HEK293T (cell line): ENCODE measurements at regions not wholly inside any gene's neighbourhood (a gene's known extent, or its start where the extent isn't known, plus 50 kb on each side); places are given as distances from the start of the nearest gene placed in this dataset.

Experiments used
- CTCF ChIA-PET: fragments of 350-600 bp; formaldehyde crosslinking; extraction: SDS; loops from one replicate; lab custom pipeline; 2021; ENCODE audit warnings: antibody characterized with exemption, inconsistent platforms; lab: Yijun Ruan, JAX
- POLR2A ChIA-PET: fragments of 350-600 bp; formaldehyde crosslinking; extraction: SDS; loops from one replicate; lab custom pipeline; 2020; ENCODE audit warnings: antibody characterized with exemption, inconsistent platforms; lab: Yijun Ruan, JAX
- DNase-seq: peaks from one replicate; pipeline ENCODE4 v3.0.0; 2012; ENCODE audit warnings: mixed read lengths; ENCODE audit errors: extremely low spot score
- ARNT ChIP-seq: fragments of 450-650 bp; IDR thresholded peaks from 2 replicates; pipeline ENCODE4 v1.6.1; 2017; ENCODE audit warnings: mild to moderate bottlenecking
- BHLHE40 ChIP-seq: fragments of 450-650 bp; IDR thresholded peaks from 2 replicates; pipeline ENCODE4 v1.6.1; 2016; ENCODE audit warnings: mild to moderate bottlenecking, moderate library complexity, borderline replicate concordance
- CTBP1 ChIP-seq: fragments of 450-650 bp; IDR thresholded peaks from 2 replicates; pipeline ENCODE4 v1.6.1; 2016; ENCODE audit warnings: borderline replicate concordance
- ELF4 ChIP-seq: fragments of 450-650 bp; IDR thresholded peaks from 2 replicates; pipeline ENCODE4 v1.6.1; 2017; ENCODE audit warnings: antibody characterized with exemption
- FOXA1 ChIP-seq: fragments of 450-650 bp; IDR thresholded peaks from 2 replicates; pipeline ENCODE4 v1.6.1; 2016; ENCODE audit warnings: mild to moderate bottlenecking
- FOXK2 ChIP-seq: fragments of 450-650 bp; IDR thresholded peaks from 2 replicates; pipeline ENCODE4 v1.6.1; 2016; ENCODE audit warnings: mild to moderate bottlenecking
- FOXM1 ChIP-seq: fragments of 450-650 bp; IDR thresholded peaks from 2 replicates; pipeline ENCODE4 v1.6.1; 2017; ENCODE audit warnings: mild to moderate bottlenecking, borderline replicate concordance
- HDGF ChIP-seq: fragments of 450-650 bp; IDR thresholded peaks from 2 replicates; pipeline ENCODE4 v1.6.1; 2017; ENCODE audit warnings: antibody characterized with exemption, borderline replicate concordance
- L3MBTL2 ChIP-seq: fragments of 450-650 bp; conservative IDR thresholded peaks from 2 replicates; pipeline ENCODE4 v1.6.1; 2016; ENCODE audit warnings: mild to moderate bottlenecking
- LEF1 ChIP-seq: fragments of 450-650 bp; IDR thresholded peaks from 2 replicates; pipeline ENCODE4 v1.6.1; 2017; ENCODE audit warnings: mild to moderate bottlenecking, borderline replicate concordance
- NFRKB ChIP-seq: fragments of 450-650 bp; IDR thresholded peaks from 2 replicates; pipeline ENCODE4 v1.6.1; 2016; ENCODE audit warnings: mild to moderate bottlenecking, moderate library complexity
- SP1 ChIP-seq: fragments of 450-650 bp; IDR thresholded peaks from 2 replicates; pipeline ENCODE4 v1.6.1; 2017
- SUZ12 ChIP-seq: fragments of 450-650 bp; IDR thresholded peaks from 2 replicates; pipeline ENCODE4 v1.6.1; 2016; ENCODE audit warnings: mild to moderate bottlenecking
- TARDBP ChIP-seq: fragments of 450-650 bp; IDR thresholded peaks from 2 replicates; pipeline ENCODE4 v1.6.1; 2016
- ZNF384 ChIP-seq: fragments of 450-650 bp; IDR thresholded peaks from 2 replicates; pipeline ENCODE4 v1.6.1; 2016
- TF ChIP-seq, protein P1 (sequence below): fragments of 450-650 bp; IDR thresholded peaks from 2 replicates; pipeline ENCODE4 v1.6.1; 2016

DNA sequence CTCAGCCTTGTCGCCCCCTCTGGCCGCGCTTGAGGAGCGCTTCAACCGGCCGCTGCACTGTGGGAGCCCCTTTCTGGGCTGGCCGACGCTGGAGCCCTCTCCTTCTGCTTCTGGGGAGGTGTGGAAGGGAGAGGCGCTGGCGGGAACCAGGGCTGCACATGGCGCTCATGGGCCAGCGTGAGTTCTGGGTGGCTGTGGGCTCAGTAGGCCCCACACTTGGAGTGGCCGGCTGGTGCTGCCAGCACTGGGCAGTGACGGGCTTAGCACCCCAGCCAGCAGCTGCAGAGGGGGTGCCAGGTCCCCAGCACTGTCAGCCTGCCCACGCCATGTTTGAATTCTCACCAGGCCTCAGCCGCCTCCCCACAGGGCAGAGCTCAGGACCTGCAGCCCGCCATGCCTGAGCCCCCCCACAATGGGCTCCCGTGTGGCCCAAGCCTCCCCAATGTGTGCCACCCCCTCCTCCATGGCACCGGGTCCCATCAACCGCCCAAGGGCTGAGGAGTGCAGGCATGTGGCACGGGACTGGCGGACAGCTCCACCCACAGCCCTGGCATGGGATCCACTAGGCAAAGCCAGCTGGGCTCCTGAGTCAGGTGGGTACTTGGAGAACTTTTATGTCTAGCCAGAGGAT, 615.2 kb downstream of the TRIML1 start:
- CTCF ChIA-PET: no interaction called here
- TF ChIP-seq ARNT (no peak), CTBP1 (no peak), L3MBTL2 (no peak), TARDBP (no peak), FOXM1 (no peak), BHLHE40 (no peak), ELF4 (no peak), FOXA1 (no peak), SP1 (no peak), ZNF384 (no peak), FOXK2 (no peak), NFRKB (no peak), LEF1 (no peak), HDGF (no peak)
- DNase-seq: no peak
- POLR2A ChIA-PET: no interaction called here

DNA sequence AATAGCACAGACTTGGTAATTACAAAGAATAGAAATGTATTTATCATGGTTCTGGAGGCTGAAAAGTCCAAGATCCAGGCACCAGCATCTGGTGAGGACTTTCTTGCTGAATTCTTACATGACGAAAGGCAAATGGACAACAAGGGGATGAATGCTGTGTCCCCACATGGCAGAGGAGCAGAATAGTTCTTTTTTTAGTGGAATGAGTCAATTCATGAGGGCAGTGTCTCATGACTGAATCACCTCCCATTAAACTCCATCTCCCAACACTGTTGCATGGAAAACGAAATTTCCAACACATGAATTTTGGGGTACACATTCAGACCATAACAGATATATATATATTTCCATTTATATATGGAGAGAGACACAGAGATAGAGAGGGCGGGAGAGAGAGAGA, 628.3 kb downstream of the TRIML1 start:
- CTCF ChIA-PET: interaction anchor here (1.0 kb wide), 1 partner anchor 14 kb away, joined by 3 read pairs; no protein-coding TSS in a partner anchor
- no peak for TF ChIP-seq FOXA1
- TF ChIP-seq SP1: no peak
- no peak for TF ChIP-seq NFRKB
- TF ChIP-seq L3MBTL2: no peak
- TF ChIP-seq CTBP1: no peak
- TF ChIP-seq ELF4: no peak
- no peak for DNase-seq
- POLR2A ChIA-PET: no interaction called here

DNA sequence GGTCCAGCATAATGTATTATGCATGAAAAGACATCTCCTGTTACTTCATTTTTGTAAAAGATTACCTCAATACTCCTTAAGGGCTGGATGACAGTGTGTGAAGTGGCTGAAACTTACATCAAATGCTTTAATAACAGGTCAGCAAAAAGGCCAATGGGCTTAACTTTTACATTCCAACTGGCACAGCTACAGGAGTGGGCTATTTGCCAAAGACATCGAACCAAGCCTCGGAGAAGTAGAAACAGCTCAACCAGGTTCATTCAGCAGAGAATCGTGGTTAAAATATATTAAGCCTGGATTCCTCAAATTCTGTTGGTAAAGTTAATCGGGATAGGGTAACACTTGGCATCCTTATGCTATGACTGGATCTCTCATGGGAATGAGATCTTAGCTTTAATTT, 639.7 kb downstream of the TRIML1 start:
- ChIA-PET POLR2A (no interaction called here), CTCF (no interaction called here)
- DNase-seq: no peak
- TF ChIP-seq SP1 (no peak), BHLHE40 (no peak), FOXA1 (no peak), ZNF384 (no peak), TARDBP (no peak), ELF4 (no peak), CTBP1 (no peak), FOXM1 (no peak), L3MBTL2 (no peak), ARNT (no peak), LEF1 (no peak), HDGF (no peak), NFRKB (no peak), FOXK2 (no peak)
- TF ChIP-seq, protein P1, sequence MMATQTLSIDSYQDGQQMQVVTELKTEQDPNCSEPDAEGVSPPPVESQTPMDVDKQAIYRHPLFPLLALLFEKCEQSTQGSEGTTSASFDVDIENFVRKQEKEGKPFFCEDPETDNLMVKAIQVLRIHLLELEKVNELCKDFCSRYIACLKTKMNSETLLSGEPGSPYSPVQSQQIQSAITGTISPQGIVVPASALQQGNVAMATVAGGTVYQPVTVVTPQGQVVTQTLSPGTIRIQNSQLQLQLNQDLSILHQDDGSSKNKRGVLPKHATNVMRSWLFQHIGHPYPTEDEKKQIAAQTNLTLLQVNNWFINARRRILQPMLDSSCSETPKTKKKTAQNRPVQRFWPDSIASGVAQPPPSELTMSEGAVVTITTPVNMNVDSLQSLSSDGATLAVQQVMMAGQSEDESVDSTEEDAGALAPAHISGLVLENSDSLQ: no peak

DNA sequence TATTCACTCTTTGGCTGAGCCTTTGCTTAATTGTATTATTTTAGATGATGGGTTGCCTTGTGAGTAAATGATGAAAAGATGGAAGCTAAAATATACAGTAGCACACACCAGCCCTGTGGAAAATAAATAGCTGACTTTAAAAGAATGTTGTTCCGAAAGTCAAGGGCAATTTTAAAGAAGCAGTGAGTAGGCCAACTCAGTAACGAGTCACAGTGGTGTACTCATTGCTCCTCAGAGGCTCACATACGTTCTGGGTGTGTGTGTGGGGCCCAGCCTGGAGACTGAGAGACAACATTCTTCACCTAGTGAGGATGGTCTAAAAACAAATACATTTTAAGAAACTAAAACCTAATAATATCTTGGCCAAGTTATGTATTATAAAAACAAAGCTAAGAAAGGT, 640.3 kb downstream of the TRIML1 start:
- TF ChIP-seq SP1: no peak
- no peak for TF ChIP-seq SUZ12
- TF ChIP-seq HDGF: no peak
- no peak for TF ChIP-seq TARDBP
- TF ChIP-seq CTBP1: no peak
- no peak for TF ChIP-seq LEF1
- TF ChIP-seq FOXK2: no peak
- TF ChIP-seq, protein P1: no peak
- TF ChIP-seq FOXM1: no peak
- TF ChIP-seq FOXA1: no peak
- TF ChIP-seq ZNF384: no peak
- no peak for TF ChIP-seq L3MBTL2
- ChIA-PET POLR2A (no interaction called here), CTCF (interaction anchor here (1.0 kb wide), 1 partner anchor 10 kb away, joined by 4 read pairs; no protein-coding TSS in a partner anchor)
- DNase-seq: no peak

DNA sequence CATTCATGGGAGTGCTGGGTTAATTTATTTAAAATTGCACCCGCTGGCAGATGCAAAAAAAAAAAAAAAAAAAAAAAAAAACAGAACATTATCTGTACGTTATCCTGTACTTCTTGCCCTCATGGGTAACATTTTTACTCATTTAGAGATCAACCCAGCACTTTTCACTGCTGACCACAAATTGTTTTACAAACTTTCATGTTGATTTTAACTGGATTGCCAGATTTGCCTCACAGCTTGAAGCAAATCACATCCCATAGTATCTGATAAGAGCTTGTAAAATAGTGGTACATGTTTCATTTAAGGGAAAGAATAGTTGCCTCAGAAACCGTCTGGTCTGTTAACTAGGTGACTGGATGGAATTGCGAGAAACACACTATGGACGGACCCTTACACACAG, 640.8 kb downstream of the TRIML1 start:
- no peak for DNase-seq
- TF ChIP-seq L3MBTL2 (no peak), ZNF384 (0 out of 2 replicates have a peak, but pooled peaks have one; percentile 29)
- POLR2A ChIA-PET: no interaction called here
- CTCF ChIA-PET: interaction anchor here (0.6 to 1.0 kb wide), 6 partner anchors 11 to 592 kb away, joined by 3 to 7 read pairs (median 4); no protein-coding TSS in a partner anchor

DNA sequence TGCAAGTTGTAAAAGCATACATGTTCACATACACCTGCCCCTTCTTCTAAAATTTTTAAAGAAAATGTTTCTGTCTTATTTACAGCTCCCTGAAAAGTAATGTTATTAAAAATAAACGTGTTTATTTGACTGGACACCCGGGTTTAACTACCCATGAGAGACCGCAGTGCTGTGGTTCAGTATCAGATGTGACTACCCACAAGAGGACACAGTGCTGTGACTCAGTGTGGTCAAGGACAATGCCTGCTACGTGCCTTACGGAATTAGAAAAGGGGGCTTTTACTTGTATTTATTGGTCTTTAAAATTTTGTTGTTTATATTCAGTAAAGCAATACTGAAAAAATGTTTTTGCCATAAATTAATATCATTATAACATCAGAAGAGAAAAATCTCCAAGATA, 641.4 kb downstream of the TRIML1 start:
- no peak for DNase-seq
- TF ChIP-seq BHLHE40 (no peak), ARNT (no peak), FOXK2 (no peak), ELF4 (no peak)
- CTCF ChIA-PET: interaction anchor here (0.6 to 1.3 kb wide), 5 partner anchors 11 to 593 kb away, joined by 3 to 7 read pairs (median 3); no protein-coding TSS in a partner anchor
- POLR2A ChIA-PET: no interaction called here

DNA sequence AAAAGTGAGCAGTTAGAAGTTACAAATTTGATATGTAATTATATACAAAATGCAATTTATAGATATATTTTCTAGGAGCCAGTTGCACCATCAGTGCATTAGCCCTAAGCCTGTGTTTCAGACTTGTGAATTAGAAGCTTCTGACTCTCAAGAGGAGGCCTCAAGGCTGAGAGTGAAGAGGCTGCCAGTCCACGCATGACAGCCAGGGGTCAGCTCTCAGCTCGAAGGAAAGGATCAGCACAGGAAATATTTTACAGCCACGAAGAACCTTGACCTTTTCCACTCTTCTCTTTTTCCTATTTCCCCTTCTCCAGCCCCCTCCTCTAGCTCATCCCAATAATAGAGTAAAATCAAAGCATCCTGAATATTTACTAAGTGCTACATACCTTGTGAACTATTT, 642.4 kb downstream of the TRIML1 start:
- ChIA-PET POLR2A (no interaction called here), CTCF (interaction anchor here (0.7 to 1.3 kb wide), 3 partner anchors 13 to 437 kb away, joined by 3 read pairs; no protein-coding TSS in a partner anchor)
- TF ChIP-seq ZNF384 (no peak), CTBP1 (no peak), FOXK2 (no peak), HDGF (no peak), L3MBTL2 (no peak)
- peak; percentile 7 for DNase-seq
